ENCODE measurements at regions not wholly inside any gene's neighbourhood (a gene's known extent, or its start where the extent isn't known, plus 50 kb on each side); places are given as distances from the start of the nearest gene placed in this dataset.

DNA sequence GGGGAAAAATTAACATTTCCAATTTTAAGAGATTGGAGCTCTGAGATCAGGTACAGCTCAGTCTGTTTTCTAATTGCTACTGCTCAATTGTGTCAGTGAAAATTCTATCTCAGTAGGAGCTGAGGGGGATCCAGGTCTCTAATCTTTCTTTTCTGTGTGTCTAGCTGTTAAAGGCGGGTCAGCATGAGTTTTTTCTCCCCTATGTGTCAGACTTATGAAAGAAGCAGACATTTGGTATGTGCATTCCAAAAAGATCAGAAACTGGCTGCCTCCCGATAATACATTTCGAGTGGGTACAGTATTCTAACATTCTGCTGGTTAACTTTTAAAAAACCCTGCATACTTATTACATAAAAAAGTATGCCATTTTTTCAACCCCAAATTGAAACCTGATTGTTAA is 72.4 kb downstream of the PCDH7 start:
- ChIA-PET POLR2A (no interaction called here), CTCF (no interaction called here)
- DNase-seq (ENCODE audit: unreplicated experiment), result no peak
- Mint-ChIP-seq H3K27ac (ENCODE audit: low read depth, unreplicated experiment) (no peak overlapping the region), H3K9me3 (ENCODE audit: unreplicated experiment) (no peaks in the 10 kb centered on the region), H3K36me3 (ENCODE audit: insufficient read depth, unreplicated experiment) (no peaks in the 10 kb centered on the region), H3K4me1 (ENCODE audit: insufficient read depth, unreplicated experiment) (no peaks in the 10 kb centered on the region), H3K4me3 (ENCODE audit: unreplicated experiment) (no peak overlapping the region), H3K27me3 (ENCODE audit: insufficient read depth, unreplicated experiment) (no peaks in the 10 kb centered on the region)
- intact Hi-C loops (cut with micrococcal nuclease), result no loop called here
- TF ChIP-seq, protein P1, sequence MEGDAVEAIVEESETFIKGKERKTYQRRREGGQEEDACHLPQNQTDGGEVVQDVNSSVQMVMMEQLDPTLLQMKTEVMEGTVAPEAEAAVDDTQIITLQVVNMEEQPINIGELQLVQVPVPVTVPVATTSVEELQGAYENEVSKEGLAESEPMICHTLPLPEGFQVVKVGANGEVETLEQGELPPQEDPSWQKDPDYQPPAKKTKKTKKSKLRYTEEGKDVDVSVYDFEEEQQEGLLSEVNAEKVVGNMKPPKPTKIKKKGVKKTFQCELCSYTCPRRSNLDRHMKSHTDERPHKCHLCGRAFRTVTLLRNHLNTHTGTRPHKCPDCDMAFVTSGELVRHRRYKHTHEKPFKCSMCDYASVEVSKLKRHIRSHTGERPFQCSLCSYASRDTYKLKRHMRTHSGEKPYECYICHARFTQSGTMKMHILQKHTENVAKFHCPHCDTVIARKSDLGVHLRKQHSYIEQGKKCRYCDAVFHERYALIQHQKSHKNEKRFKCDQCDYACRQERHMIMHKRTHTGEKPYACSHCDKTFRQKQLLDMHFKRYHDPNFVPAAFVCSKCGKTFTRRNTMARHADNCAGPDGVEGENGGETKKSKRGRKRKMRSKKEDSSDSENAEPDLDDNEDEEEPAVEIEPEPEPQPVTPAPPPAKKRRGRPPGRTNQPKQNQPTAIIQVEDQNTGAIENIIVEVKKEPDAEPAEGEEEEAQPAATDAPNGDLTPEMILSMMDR (IDR thresholded peaks at IDR 0.05; ENCODE audit: unreplicated experiment), result no peak
- no TSS peak for BruUV-seq (replicated peaks)

DNA sequence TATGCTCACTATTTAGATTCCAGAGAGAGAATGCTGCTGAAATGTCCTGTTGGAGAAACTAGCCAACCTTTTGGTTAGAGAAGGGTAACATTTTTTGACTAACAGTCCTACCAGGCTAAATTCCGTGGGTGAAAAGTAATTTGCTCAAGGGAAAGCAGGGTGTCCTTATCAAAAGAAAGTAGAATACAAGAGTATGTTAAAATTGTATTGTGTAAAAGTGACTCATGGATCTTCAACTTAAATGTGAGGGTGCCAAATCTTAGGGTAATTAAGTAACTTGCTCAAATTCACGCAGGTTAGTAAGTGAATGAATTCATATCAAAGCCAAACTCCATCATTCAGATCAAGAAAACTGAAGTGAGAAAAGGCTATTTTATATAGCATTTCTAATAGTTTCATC is 81.7 kb downstream of the PCDH7 start:
- Mint-ChIP-seq H3K36me3 (ENCODE audit: insufficient read depth, unreplicated experiment) (peaks cover 12% of the 10 kb centered on the region), H3K4me3 (ENCODE audit: unreplicated experiment) (peak overlapping the region; percentile 37), H3K27me3 (ENCODE audit: insufficient read depth, unreplicated experiment) (no peaks in the 10 kb centered on the region), H3K9me3 (ENCODE audit: unreplicated experiment) (no peaks in the 10 kb centered on the region), H3K27ac (ENCODE audit: low read depth, unreplicated experiment) (peak overlapping the region; percentile 56), H3K4me1 (ENCODE audit: insufficient read depth, unreplicated experiment) (peaks cover 22% of the 10 kb centered on the region)
- CTCF ChIA-PET, result interaction anchor here (0.6 kb wide), 1 partner anchor 448 kb away, joined by 3 read pairs; no protein-coding TSS in a partner anchor
- TF ChIP-seq, protein P1 (IDR thresholded peaks at IDR 0.05; ENCODE audit: unreplicated experiment), result no peak
- POLR2A ChIA-PET, result no interaction called here
- no TSS peak for BruUV-seq (replicated peaks)
- DNase-seq (ENCODE audit: unreplicated experiment), result peak; percentile 38
- intact Hi-C loops (cut with micrococcal nuclease), result no loop called here

GRCh38 chr4:30802622-30803323 is 82.6 kb downstream of the PCDH7 start:
- peaks cover 22% of the 10 kb centered on the region for H3K4me1 Mint-ChIP-seq (ENCODE audit: insufficient read depth, unreplicated experiment)
- BruUV-seq (replicated peaks), result no TSS peak
- no peaks in the 10 kb centered on the region for H3K9me3 Mint-ChIP-seq (ENCODE audit: unreplicated experiment)
- peak overlapping the region; percentile 56 for H3K27ac Mint-ChIP-seq (ENCODE audit: low read depth, unreplicated experiment)
- no peaks in the 10 kb centered on the region for H3K27me3 Mint-ChIP-seq (ENCODE audit: insufficient read depth, unreplicated experiment)
- ChIA-PET POLR2A (interaction anchor here (1.1 kb wide), 1 partner anchor 11 kb away, joined by 3 read pairs; no protein-coding TSS in a partner anchor), CTCF (interaction anchor here (1.1 kb wide), 1 partner anchor 68 kb away, joined by 3 read pairs; no protein-coding TSS in a partner anchor)
- intact Hi-C loops (cut with micrococcal nuclease), result no loop called here
- peaks cover 12% of the 10 kb centered on the region for H3K36me3 Mint-ChIP-seq (ENCODE audit: insufficient read depth, unreplicated experiment)
- peak overlapping the region; percentile 37 for H3K4me3 Mint-ChIP-seq (ENCODE audit: unreplicated experiment)
- DNase-seq (ENCODE audit: unreplicated experiment), result peak; percentile 62
- TF ChIP-seq, protein P1 (IDR thresholded peaks at IDR 0.05; ENCODE audit: unreplicated experiment), result no peak

- Mint-ChIP-seq H3K36me3 (ENCODE audit: insufficient read depth, unreplicated experiment) (no peaks in the 10 kb centered on the region), H3K27me3 (ENCODE audit: insufficient read depth, unreplicated experiment) (no peaks in the 10 kb centered on the region), H3K4me1 (ENCODE audit: insufficient read depth, unreplicated experiment) (no peaks in the 10 kb centered on the region), H3K9me3 (ENCODE audit: unreplicated experiment) (no peaks in the 10 kb centered on the region), H3K4me3 (ENCODE audit: unreplicated experiment) (no peak overlapping the region), H3K27ac (ENCODE audit: low read depth, unreplicated experiment) (no peak overlapping the region)
- TF ChIP-seq, protein P1 (IDR thresholded peaks at IDR 0.05; ENCODE audit: unreplicated experiment), result no peak
- ChIA-PET CTCF (no interaction called here), POLR2A (interaction anchor here (0.8 kb wide), 1 partner anchor 212 kb away, joined by 3 read pairs; no protein-coding TSS in a partner anchor)
- no peak for DNase-seq (ENCODE audit: unreplicated experiment)
- intact Hi-C loops (cut with micrococcal nuclease), result no loop called here
- no TSS peak for BruUV-seq (replicated peaks)
Measured at GRCh38 chr4:30808276-30808675, 88.1 kb downstream of the PCDH7 start.

Data from MCF 10A (cell line).